Panc1 (cell line): ENCODE measurements at regions not wholly inside any gene's neighbourhood (a gene's known extent, or its start where the extent isn't known, plus 50 kb on each side); places are given as distances from the start of the nearest gene placed in this dataset.

Source experiments
- ATAC-seq: fragments of 200-7000 bp; cut with Tn5 transposase; 2 replicates; pipeline ENCODE4 v1.9.1; 2020; ENCODE audit warnings: mild to moderate bottlenecking, moderate library complexity
- BruUV-seq: library from RNA; stranded (reverse); fragments of 400-500 nt; replicated peaks from 2 replicates; lab custom pipeline; 2021; lab: Mats Ljungman, UMichigan
- CTCF ChIA-PET: fragments of 300-600 bp; sonication (Branson Sonifier 250); formaldehyde crosslinking; loops from one replicate; lab custom pipeline; 2022; ENCODE audit warnings: antibody characterized with exemption; lab: Charles Lee
- POLR2A ChIA-PET: fragments of 300-600 bp; sonication (Branson Sonifier 250); formaldehyde crosslinking; loops from one replicate; lab custom pipeline; 2022; ENCODE audit warnings: antibody characterized with exemption; lab: Charles Lee
- DNase-seq: peaks from one replicate; pipeline ENCODE4 v3.0.0-alpha.2; 2010; ENCODE audit warnings: low read depth, low spot score
- H3K27ac ChIP-seq: 2 replicates; pipeline ENCODE4 v1.5.1; 2011; ENCODE audit warnings: mild to moderate bottlenecking, low read length, inconsistent platforms
- H3K27me3 ChIP-seq: fragments of 200-500 bp; sonication (Bioruptor generic); 2 replicates; pipeline ENCODE4 v1.6.0; 2014; ENCODE audit warnings: low read length, inconsistent platforms; ENCODE audit not compliant: control insufficient read depth, insufficient read depth
- H3K36me3 ChIP-seq: fragments of 200-500 bp; sonication (Bioruptor generic); 2 replicates; pipeline ENCODE4 v1.5.1; 2014; ENCODE audit warnings: inconsistent platforms, mild to moderate bottlenecking, low read length, moderate library complexity; ENCODE audit not compliant: control insufficient read depth, insufficient read depth
- H3K4me1 ChIP-seq: 2 replicates; pipeline ENCODE4 v1.5.1; 2011; ENCODE audit warnings: inconsistent platforms, mild to moderate bottlenecking, low read length, moderate library complexity; ENCODE audit not compliant: control insufficient read depth, insufficient read depth
- H3K4me3 ChIP-seq, 2 experiments: 2 replicates each; pipeline ENCODE4 v1.5.1; 2011 to 2012; ENCODE audit warnings: low read depth in 2 of 2, low read length in 2 of 2, mild to moderate bottlenecking in 2 of 2, inconsistent platforms in 1 of 2, moderate library complexity in 1 of 2
- H3K9me3 ChIP-seq: fragments of 200-500 bp; sonication (Bioruptor generic); 2 replicates; pipeline ENCODE4 v1.5.1; 2014; ENCODE audit warnings: low read depth, mild to moderate bottlenecking, inconsistent platforms, low read length, moderate library complexity; ENCODE audit not compliant: control insufficient read depth, insufficient read depth
- POLR2AphosphoS5 ChIP-seq: IDR thresholded peaks from 2 replicates; pipeline ENCODE4 v1.6.1; 2012; ENCODE audit warnings: mild to moderate bottlenecking, low read depth, low read length, moderate library complexity
- REST ChIP-seq, 2 experiments: IDR thresholded peaks; 2 replicates each; pipeline ENCODE4 v1.6.1; 2011 to 2012; ENCODE audit warnings: low read depth in 2 of 2, control low read depth in 1 of 2, low read length in 1 of 2, mild to moderate bottlenecking in 1 of 2, moderate library complexity in 1 of 2; ENCODE audit not compliant: insufficient read depth in 1 of 2
- SIN3A ChIP-seq: IDR thresholded peaks from 2 replicates; pipeline ENCODE4 v1.6.1; 2012; ENCODE audit warnings: low read depth, mild to moderate bottlenecking, low read length, moderate library complexity, borderline replicate concordance; ENCODE audit not compliant: insufficient read depth
- TCF7L2 ChIP-seq: IDR thresholded peaks from 2 replicates; pipeline ENCODE4 v1.6.1; 2011; ENCODE audit warnings: mild to moderate bottlenecking, low read depth, low read length, inconsistent platforms
- in situ Hi-C: cut with HindIII; loops from 2 replicates; pipeline ENCODE4 v1.10.0; 2016; ENCODE audit warnings: low sequenced_read_pairs, low pct_unique_long_range_greater_than_20kb
- intact Hi-C: fragments of 100-400 bp; cut with micrococcal nuclease; formaldehyde crosslinking; loops from one replicate; pipeline ENCODE4 v1.10.0; 2022; ENCODE audit not compliant: unreplicated experiment
- TF ChIP-seq, protein P1 (sequence below): fragments of 450-650 bp; IDR thresholded peaks from 2 replicates; pipeline ENCODE4 v1.5.1; 2017; ENCODE audit warnings: mild to moderate bottlenecking

GRCh38 chr7:117944886-117945285, 71.6 kb upstream of the CTTNBP2 start:
- POLR2A ChIA-PET, result no interaction called here
- Histone ChIP-seq H3K27me3 (no peaks in the 10 kb centered on the region), H3K36me3 (no peaks in the 10 kb centered on the region), H3K27ac (no peak overlapping the region), H3K4me1 (no peaks in the 10 kb centered on the region), H3K4me3 (no peak overlapping the region), H3K9me3 (no peaks in the 10 kb centered on the region)
- BruUV-seq, result no TSS peak
- ATAC-seq (no peak), DNase-seq (no peak)
- intact Hi-C loops, result no loop called here
- CTCF ChIA-PET, result no interaction called here
- in situ Hi-C loops, result no loop called here
- TF ChIP-seq POLR2AphosphoS5, result no peak
- no peak for TF ChIP-seq SIN3A

DNA sequence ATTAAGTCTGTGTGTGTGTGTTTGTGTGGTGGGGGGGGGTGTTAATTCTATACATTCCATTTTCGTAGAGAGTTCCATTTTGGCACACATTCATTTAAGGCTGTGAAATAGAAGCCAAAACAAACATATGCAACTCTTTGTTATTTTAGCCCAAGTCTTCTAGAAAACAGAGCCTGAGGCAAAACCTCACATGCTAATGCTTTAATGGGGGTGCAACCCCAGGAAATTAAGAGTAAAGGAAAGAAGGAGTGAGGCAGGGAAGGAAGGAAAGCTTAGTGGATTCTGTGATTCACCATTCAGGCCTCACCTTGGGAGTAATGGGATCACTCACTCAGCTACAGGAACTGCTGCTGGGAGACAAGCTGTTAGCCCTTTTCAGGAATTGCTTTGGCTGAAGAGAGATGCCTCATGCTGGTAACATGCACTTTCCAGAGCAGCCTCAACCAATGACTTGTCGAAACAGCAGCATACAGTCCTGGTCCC, 73.0 kb upstream of the CTTNBP2 start:
- no peak for ATAC-seq
- TF ChIP-seq TCF7L2, result no peak
- no peak for TF ChIP-seq REST (IDR thresholded peaks at IDR 0.05; ENCODE audit: insufficient read depth in 1 of 2, low read depth in 2 of 2, low read length in 1 of 2)
- TF ChIP-seq, protein P1, sequence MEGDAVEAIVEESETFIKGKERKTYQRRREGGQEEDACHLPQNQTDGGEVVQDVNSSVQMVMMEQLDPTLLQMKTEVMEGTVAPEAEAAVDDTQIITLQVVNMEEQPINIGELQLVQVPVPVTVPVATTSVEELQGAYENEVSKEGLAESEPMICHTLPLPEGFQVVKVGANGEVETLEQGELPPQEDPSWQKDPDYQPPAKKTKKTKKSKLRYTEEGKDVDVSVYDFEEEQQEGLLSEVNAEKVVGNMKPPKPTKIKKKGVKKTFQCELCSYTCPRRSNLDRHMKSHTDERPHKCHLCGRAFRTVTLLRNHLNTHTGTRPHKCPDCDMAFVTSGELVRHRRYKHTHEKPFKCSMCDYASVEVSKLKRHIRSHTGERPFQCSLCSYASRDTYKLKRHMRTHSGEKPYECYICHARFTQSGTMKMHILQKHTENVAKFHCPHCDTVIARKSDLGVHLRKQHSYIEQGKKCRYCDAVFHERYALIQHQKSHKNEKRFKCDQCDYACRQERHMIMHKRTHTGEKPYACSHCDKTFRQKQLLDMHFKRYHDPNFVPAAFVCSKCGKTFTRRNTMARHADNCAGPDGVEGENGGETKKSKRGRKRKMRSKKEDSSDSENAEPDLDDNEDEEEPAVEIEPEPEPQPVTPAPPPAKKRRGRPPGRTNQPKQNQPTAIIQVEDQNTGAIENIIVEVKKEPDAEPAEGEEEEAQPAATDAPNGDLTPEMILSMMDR, result no peak
- no peak for TF ChIP-seq POLR2AphosphoS5
- TF ChIP-seq SIN3A, result no peak
- intact Hi-C loops, result no loop called here

GRCh38 chr7:117949232-117949631, 76.0 kb upstream of the CTTNBP2 start:
- Histone ChIP-seq H3K4me3 (no peak overlapping the region), H3K36me3 (no peaks in the 10 kb centered on the region), H3K9me3 (no peaks in the 10 kb centered on the region), H3K27me3 (no peaks in the 10 kb centered on the region), H3K27ac (no peak overlapping the region), H3K4me1 (no peaks in the 10 kb centered on the region)
- in situ Hi-C loops, result no loop called here
- CTCF ChIA-PET, result no interaction called here
- POLR2A ChIA-PET, result no interaction called here
- ATAC-seq (no peak), DNase-seq (no peak)
- intact Hi-C loops, result no loop called here
- BruUV-seq, result no TSS peak
- TF ChIP-seq TCF7L2, result no peak
- TF ChIP-seq REST (IDR thresholded peaks at IDR 0.05; ENCODE audit: insufficient read depth in 1 of 2, low read depth in 2 of 2, low read length in 1 of 2), result no peak
- TF ChIP-seq POLR2AphosphoS5, result no peak
- TF ChIP-seq SIN3A, result no peak
- TF ChIP-seq, protein P1, result no peak

More for the DNA sequence above, 73.0 kb upstream of the CTTNBP2 start:
- in situ Hi-C loops, result no loop called here
- CTCF ChIA-PET, result no interaction called here
- H3K27me3 ChIP-seq, result no peaks in the 10 kb centered on the region
- H3K27ac ChIP-seq, result no peak overlapping the region
- no peaks in the 10 kb centered on the region for H3K9me3 ChIP-seq
- no peaks in the 10 kb centered on the region for H3K4me1 ChIP-seq
- H3K4me3 ChIP-seq, result no peak overlapping the region
- no TSS peak for BruUV-seq
- no peak for DNase-seq
- POLR2A ChIA-PET, result no interaction called here
- no peaks in the 10 kb centered on the region for H3K36me3 ChIP-seq
